ENCODE measurements at regions not wholly inside any gene's neighbourhood (a gene's known extent, or its start where the extent isn't known, plus 50 kb on each side); places are given as distances from the start of the nearest gene placed in this dataset.

DNA sequence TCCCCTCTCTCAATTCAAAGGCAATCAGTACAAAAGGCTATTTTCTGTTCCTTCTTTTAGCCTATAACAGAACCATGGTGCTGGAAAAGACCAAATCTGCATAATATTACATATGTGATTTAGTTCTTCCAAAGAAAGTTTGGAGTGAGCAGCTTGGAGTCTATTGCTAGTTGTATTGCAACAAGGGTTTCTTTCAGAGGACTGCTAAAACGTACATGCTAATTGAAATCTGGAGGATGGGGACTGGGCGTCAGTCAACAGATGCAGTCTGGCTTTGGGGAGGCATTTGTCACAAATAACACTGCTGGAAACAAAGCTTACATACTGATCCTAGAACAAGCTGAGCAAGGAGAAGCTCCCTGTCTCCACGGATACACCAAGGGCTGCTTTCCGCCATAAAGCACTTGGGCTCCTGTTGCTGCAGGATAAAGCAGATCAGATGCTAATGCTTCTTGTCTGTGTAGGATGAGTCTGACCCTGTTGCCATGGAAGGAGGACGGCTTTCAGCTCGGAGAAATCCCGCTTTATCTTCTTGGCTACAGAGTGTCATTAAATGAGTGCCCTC is 883.5 kb downstream of the SORCS1 start:
- Histone ChIP-seq H3K9ac (ENCODE audit: low read depth, low read length) (no peak overlapping the region), H4K5ac (ENCODE audit: low read depth, low read length) (no peak overlapping the region), H2BK5ac (ENCODE audit: low read depth, low read length, poor library complexity, severe bottlenecking) (no peak overlapping the region), H3K36me3 (ENCODE audit: control insufficient read depth, insufficient read depth, low read length) (no peaks in the 10 kb centered on the region), H2AK9ac (replicated peaks; ENCODE audit: low read depth, low read length, poor library complexity) (no peak overlapping the region), H4K20me1 (ENCODE audit: insufficient read depth, low read length) (no peaks in the 10 kb centered on the region), H2BK120ac (ENCODE audit: low read depth, low read length) (no peak overlapping the region), H2BK20ac (ENCODE audit: low read depth, low read length) (no peak overlapping the region), H4K91ac (ENCODE audit: insufficient read depth, low read depth, low read length) (no peak overlapping the region), H3K18ac (ENCODE audit: low read depth, low read length) (no peak overlapping the region), H3K27me3 (ENCODE audit: control insufficient read depth, insufficient read depth, low read length) (no peaks in the 10 kb centered on the region), H3K9me1 (ENCODE audit: insufficient read depth, low read length) (no peaks in the 10 kb centered on the region), H2BK15ac (ENCODE audit: low read depth, low read length) (no peak overlapping the region), H3K9me3 (ENCODE audit: control insufficient read depth, insufficient read depth, low read length) (no peaks in the 10 kb centered on the region), H3K79me1 (ENCODE audit: low read depth in 1 of 2, low read length in 2 of 2) (no peaks in the 10 kb centered on the region), H3K56ac (ENCODE audit: extremely low read depth, insufficient read depth, low read length) (no peak overlapping the region), H3K14ac (replicated peaks; ENCODE audit: low read depth, low read length) (no peak overlapping the region), H3K4me1 (ENCODE audit: control insufficient read depth, insufficient read depth, low read length) (no peaks in the 10 kb centered on the region), H3K27ac (ENCODE audit: insufficient read depth, low read length) (no peak overlapping the region), H2AK5ac (ENCODE audit: low read depth, low read length) (no peak overlapping the region), H3K4me2 (ENCODE audit: low read depth, low read length) (no peak overlapping the region), H4K8ac (ENCODE audit: low read depth in 2 of 2, low read length in 2 of 2) (no peak overlapping the region), H3K4ac (ENCODE audit: low read depth, low read length) (no peak overlapping the region), H2AFZ (replicated peaks; ENCODE audit: low read length, poor library complexity) (no peak overlapping the region), H3K23ac (ENCODE audit: low read depth, low read length) (no peak overlapping the region), H3K4me3 (ENCODE audit: insufficient read depth, low read depth, low read length) (no peak overlapping the region)
- POLR2A ChIA-PET (ENCODE audit: unreplicated experiment): no interaction called here
- WGBS, 2 experiments (ENCODE audit: extremely low coverage in 2 of 2, insufficient read length in 1 of 2): 64% methylated on average over 3 of the region's 7 CpGs; no CpG with 5 or more reads in 1 of the 2 experiments
- intact Hi-C loops (cut with micrococcal nuclease): no loop called here
- CTCF ChIA-PET: no interaction called here
- in situ Hi-C loops (cut with MboI; ENCODE audit: low sequenced_read_pairs): no loop called here
- DNase-seq: no peak
- no TSS peak for BruUV-seq (replicated peaks)
- dilution Hi-C loops (cut with HindIII; ENCODE audit: low sequenced_read_pairs, unreplicated experiment): no loop called here
- TF ChIP-seq FOS (IDR thresholded peaks at IDR 0.05; ENCODE audit: low read depth, low read length): no peak
- no peak for TF ChIP-seq POLR2A (IDR thresholded peaks at IDR 0.05; ENCODE audit: low read depth, low read length)
- no peak for TF ChIP-seq USF2 (IDR thresholded peaks at IDR 0.05; ENCODE audit: low read depth, low read length)
- no peak for TF ChIP-seq SMC3 (IDR thresholded peaks at IDR 0.05; ENCODE audit: low read depth, low read length)
- TF ChIP-seq, protein P1, sequence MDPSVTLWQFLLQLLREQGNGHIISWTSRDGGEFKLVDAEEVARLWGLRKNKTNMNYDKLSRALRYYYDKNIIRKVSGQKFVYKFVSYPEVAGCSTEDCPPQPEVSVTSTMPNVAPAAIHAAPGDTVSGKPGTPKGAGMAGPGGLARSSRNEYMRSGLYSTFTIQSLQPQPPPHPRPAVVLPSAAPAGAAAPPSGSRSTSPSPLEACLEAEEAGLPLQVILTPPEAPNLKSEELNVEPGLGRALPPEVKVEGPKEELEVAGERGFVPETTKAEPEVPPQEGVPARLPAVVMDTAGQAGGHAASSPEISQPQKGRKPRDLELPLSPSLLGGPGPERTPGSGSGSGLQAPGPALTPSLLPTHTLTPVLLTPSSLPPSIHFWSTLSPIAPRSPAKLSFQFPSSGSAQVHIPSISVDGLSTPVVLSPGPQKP (IDR thresholded peaks at IDR 0.05; ENCODE audit: borderline replicate concordance, low read depth, low read length): no peak
- TF ChIP-seq RFX5 (IDR thresholded peaks at IDR 0.05; ENCODE audit: low read depth, low read length): no peak
- TF ChIP-seq NFE2L2 (IDR thresholded peaks at IDR 0.05; ENCODE audit: low read depth, low read length): no peak
- no peak for TF ChIP-seq CEBPB (IDR thresholded peaks at IDR 0.05; ENCODE audit: low read depth, low read length)
- TF ChIP-seq MXI1 (IDR thresholded peaks at IDR 0.05; ENCODE audit: borderline replicate concordance, low read depth, low read length): no peak
- no peak for ATAC-seq (ENCODE audit: low read depth)
